C4-2B (cell line): ENCODE measurements at regions not wholly inside any gene's neighbourhood (a gene's known extent, or its start where the extent isn't known, plus 50 kb on each side); places are given as distances from the start of the nearest gene placed in this dataset.

Experiments used
- ZFX ChIP-seq: fragments of 450-650 bp; IDR thresholded peaks from 2 replicates; pipeline ENCODE4 v1.6.1; 2017
- TF ChIP-seq, protein P1 (sequence below): fragments of 450-650 bp; conservative IDR thresholded peaks from 2 replicates; pipeline ENCODE4 v1.5.1; 2017; ENCODE audit warnings: mild to moderate bottlenecking

DNA sequence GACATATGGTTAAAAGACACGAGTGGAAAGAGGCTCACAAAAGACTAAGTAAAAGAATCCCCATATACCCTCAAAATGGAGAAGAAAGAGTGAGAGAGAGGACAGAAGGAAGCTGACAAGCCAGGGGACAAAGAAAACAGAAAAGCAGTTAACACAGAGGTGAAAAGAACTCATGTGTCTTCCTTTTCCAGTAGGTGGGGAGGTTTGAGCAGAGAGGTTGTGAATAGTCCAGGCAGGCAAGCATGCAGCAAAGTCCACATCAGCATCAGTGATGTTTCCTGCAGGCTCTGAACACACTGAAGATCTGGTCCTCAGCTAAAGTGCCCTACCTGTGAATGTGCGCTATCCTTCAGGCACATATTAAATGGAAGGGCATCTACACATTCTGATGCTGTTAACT, 196.5 kb upstream of the IRAK1BP1 start:
- TF ChIP-seq, protein P1, sequence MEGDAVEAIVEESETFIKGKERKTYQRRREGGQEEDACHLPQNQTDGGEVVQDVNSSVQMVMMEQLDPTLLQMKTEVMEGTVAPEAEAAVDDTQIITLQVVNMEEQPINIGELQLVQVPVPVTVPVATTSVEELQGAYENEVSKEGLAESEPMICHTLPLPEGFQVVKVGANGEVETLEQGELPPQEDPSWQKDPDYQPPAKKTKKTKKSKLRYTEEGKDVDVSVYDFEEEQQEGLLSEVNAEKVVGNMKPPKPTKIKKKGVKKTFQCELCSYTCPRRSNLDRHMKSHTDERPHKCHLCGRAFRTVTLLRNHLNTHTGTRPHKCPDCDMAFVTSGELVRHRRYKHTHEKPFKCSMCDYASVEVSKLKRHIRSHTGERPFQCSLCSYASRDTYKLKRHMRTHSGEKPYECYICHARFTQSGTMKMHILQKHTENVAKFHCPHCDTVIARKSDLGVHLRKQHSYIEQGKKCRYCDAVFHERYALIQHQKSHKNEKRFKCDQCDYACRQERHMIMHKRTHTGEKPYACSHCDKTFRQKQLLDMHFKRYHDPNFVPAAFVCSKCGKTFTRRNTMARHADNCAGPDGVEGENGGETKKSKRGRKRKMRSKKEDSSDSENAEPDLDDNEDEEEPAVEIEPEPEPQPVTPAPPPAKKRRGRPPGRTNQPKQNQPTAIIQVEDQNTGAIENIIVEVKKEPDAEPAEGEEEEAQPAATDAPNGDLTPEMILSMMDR = no peak
- TF ChIP-seq ZFX = no peak
